NCI-H2196 treated with DMSO at 0.1 percent for 48 hours (cell line): ENCODE measurements at regions not wholly inside any gene's neighbourhood (a gene's known extent, or its start where the extent isn't known, plus 50 kb on each side); places are given as distances from the start of the nearest gene placed in this dataset.

Experiments
- DNase-seq: peaks from one replicate; lab custom pipeline; 2025; ENCODE audit not compliant: unreplicated experiment; lab: John Stamatoyannopoulos, UW

DNA sequence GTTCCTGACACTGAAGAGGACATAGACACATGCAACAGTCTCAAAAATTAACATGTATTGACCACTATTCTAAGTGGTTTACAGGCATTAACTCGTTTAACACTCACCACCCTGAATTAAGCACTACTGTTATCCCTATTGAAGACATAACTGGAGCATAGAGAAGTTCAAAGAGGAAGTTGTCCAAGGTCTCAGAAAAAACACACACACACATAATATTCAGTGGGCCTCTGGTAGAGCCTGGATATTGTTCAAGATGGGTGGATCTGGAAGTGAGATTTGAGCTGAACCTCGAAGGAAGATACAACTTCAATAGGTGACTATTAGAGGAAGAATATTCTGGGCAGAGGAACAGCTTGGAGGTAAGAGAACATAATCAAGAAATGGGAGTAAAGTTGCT, 334.9 kb downstream of the HNRNPD start:
- no peak for DNase-seq

DNA sequence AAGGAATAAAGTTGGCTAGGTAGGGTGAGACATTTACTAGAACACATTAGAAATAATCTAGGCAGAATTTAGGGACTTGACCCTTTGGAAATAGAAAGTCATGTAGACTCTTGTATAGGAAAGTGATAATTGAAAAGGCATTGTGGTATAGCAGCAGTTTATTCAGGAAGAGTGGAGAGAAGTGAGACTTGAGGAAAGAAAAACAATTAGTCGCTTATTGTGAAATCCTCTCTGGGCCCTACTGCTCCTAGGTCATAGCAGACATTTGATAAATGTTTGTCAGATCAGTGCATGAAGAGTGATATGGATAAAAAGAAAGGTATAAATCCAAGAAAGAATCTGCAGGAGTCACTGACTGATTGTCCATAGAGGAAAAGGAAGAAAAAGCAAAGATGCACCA, 337.6 kb downstream of the HNRNPD start:
- DNase-seq, result no peak

DNA sequence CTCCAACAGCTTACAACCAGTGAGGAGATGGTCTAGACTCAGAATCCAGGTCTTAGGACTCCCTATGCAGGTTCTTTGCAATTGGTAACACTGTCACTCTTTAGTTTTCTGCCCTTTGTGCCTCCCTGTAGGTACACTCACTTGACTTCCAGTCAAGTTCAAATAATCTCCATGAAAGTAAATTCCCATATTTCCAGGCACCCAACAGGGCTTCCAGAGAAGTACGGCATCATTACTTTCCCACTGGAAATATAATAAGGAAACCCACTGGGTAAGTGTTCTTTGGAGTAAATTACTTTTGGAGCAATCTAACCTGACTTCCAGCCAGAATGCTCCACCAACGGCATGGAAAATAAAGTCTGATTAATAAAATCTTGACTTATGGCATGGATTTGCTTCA, 338.9 kb downstream of the HNRNPD start:
- no peak for DNase-seq

DNA sequence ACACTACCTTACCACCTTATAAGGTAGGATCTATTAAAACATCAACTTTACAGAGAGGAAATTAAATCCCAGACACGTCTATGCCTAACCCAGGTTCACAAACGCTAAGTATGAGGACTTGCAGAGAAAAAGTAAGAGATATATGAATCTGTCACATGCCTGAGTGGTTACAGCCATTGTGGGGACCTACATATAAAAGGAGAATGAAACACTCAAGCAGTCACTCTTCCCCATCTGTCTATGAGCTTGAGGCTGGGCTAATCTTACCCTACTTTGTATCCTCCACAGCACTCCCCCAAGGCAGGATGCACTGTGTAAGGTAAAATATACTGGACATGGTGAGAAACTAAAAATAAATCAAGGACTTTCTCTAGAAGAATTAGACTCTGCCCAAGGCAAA, 339.9 kb downstream of the HNRNPD start:
- DNase-seq, result no peak

DNA sequence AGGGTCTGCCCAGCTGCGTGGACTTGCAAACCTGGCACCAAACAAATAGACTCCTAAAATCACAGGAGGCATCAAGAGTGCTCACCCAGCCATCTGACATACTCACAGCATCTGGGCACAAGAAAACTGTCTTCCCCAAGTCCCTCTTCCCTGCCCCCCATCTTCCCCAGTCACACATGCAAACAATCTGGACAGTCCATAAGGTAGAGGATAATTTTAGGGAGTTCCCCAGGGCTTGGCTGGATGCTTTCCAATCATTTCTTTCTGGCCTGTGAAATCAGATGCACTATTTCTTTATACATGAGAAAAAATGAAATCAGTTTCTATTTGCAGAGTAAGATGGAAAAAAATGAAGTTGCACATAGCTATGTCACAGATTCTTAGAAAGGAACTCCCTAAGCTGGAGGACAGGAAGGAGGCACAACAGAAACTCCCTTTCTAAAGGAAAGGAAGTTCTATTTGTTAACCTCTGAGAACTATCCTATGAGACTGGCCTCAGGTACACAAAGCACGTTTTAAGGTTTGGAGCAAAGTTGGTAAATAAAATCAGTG, 342.3 kb downstream of the HNRNPD start:
- DNase-seq, result no peak

DNA sequence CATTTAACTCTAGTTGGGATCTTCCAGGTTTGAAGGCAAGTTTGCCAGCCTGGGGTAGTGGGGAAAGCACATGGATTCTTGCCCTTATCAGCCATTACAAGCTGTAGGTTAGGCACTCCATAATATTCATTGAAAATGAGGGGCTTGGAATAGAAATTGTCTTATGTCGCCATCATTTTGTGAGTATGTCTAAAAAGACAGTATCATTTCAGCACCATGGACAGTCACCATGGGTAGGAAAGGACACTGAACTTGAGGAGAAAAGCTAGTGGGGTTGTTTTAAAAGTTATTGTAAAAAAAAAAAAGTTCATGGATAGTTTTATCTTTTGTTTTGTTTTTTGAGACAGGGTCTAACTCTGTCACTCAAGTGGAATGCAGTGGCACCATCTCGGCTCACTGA, 356.1 kb downstream of the HNRNPD start:
- DNase-seq, result no peak

DNA sequence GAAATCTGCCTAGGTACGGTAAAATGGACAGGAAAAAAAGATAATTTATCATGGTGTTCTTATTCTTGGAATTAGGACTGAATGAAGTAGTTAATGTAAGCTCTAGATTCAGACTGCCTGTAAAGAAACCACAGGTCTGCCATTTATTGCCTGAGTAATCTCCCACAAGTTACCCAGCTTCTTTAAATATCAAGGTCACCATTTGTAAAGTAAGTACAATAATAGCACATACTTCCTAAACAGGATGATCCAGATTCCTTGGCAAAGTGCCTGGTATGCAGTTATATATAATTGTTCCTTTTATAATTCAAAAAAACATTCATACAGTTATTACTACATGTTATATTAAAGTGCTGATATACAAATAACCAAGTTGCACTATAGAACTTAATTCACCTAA, 368.6 kb downstream of the HNRNPD start:
- DNase-seq, result no peak

DNA sequence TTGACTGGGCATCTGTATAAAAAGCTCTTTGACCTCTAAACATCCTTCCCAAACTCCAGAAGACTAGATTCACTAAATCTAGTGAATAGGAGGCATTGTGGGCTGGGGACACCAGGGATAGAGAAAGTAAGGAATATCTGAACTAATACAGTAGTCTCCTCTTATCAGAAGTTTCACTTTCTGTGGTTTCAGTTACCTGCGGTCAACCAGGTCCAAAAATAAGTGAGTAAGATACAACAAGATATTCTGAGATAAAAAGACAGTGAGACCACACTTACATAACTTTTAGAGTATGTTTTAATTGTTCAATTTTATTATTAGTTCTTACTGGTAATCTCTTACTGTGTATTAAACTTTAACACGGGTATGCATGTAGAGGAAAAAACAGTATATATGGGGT, 376.5 kb downstream of the HNRNPD start:
- no peak for DNase-seq

DNA sequence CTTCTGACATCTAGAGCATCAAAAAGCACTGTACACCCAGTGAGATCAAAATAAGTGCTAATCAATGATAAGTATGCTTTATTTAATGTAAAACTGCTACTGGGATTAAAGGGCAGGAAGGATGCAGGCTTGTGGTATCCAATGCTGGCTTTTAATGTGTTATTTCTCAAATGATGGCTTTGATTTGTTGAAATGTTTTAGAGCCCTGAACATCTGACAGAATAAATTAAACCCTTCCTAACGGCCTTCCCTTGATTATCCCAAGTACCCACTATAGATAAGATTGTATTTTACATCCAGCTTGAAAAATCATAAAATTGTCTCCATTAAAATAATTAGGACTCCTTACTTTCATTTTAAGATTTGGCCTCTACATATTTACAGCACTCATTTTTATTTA, 382.9 kb downstream of the HNRNPD start:
- DNase-seq, result no peak

DNA sequence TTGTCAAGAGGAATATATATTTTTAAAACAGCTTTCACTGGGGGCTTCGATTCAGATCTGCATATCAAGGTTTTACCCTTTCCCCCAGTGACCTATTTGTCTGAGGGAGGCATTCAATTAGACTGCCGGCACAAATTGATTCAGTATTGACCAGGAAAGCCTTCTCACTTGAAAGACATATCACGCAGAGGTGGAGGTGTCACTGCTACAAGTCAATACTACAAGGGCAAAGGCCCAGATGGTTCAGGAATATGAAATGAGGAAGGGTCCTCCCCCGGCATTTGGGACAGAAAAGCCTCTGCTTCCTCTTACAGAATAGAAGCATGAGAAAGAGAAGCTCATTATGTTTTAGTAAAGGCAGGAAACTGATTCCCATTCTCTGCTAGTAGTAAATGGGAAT, 383.6 kb downstream of the HNRNPD start:
- no peak for DNase-seq

DNA sequence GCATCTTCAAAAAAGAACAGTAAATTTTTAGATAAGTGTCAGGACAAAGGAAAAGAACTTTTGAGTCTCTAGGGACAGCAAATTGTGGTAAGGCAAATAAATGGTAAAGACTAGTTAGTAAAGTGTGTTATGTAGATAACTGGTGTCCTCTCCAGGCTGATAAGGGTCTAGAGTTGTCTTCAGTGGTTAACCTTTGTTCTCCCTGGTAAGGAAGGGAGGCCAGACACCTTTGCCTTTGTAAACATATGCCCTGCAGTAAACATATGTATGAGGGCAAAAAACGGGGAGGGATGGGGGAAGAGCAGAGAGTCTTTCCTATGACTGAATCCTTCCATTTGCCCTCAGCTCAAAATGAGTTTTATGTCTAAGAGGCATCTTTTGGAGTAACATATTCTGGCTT, 384.6 kb downstream of the HNRNPD start:
- no peak for DNase-seq

DNA sequence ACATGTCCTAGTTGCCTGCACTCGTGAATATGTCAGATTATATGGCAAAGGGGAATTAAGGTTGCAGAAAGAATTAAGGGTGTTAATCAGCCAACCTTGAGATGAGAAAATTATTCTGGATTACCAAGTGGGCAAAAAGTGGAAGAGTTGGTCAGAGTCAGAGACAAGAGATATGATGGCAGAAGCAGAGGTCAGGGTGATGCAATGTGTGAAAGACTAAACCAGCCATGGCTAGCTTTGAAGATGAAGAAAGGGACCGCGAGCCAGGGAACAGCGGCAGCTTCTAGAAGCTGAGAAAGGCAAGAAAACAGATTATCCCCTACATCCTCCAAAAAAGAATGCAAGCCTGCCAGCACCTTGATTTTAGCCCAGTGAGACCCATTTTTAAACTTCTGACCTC, 385.6 kb downstream of the HNRNPD start:
- DNase-seq, result no peak

DNA sequence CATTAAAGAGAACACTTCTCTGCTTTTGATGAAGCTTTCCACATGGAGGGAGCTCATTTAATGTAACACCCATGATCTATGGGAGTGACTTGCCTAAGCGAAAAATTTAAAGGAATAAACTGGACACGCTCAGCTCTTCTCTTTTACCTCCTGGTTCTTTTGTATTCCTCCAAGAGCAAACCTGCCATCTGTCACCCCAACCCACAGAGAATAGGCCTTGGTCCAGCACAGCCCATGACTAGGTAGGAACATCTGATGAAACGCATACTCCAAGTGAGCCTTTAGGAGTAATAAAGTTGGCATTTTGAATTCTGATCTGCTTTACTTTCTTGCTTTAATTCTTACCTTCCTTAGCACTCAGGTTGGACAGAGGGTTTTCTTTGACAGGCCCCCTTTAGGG, 389.0 kb downstream of the HNRNPD start:
- no peak for DNase-seq

DNA sequence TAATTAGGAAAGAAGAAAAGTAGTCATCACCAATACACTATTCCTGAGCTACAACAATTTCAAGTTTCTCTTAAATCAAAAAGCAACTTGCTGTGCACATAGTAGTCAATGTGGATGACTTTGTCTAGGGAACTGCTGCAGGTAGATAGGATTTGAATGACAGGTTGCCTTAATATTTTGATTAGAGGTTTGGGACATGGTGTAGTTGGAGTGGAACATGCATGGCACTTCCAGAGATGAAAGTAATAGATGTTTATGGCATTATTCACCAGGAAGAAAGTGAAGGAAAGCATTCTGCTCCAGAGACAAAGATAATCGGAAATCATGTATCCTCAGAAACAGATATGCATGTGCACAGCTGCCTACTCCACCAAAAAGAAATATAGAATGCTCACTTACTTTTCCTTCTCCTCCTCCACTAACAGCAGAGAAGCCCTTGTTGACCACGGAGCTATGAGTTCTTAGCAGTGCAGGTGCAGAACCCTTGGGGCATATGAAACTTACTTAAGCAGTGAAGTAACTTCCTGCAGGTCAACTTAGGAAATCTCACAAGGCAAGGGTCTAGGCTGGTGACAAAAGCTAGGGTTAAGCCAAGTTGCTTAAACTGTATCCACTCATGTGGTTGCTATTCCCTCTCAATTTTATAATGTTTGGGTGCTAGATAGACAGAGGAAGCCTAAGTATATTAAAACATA, 390.8 kb downstream of the HNRNPD start:
- no peak for DNase-seq

DNA sequence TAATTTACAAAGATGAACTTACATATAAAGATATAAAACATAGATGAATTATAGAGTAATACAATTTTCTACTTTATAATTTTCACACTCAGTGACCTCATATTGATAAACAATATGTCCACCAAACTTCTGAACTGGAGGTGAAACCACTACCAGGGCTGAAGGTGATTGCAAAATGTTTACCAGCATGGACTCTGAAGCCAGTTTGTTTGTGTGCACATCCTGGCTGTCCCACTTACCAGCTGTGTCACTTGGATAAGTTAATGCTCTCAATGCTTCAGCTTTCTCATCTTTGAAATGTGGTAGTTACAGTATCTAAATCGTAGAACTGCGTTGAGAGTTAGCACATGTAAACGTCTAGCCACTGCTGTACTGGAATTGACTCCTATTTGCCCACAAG, 392.6 kb downstream of the HNRNPD start:
- no peak for DNase-seq

DNA sequence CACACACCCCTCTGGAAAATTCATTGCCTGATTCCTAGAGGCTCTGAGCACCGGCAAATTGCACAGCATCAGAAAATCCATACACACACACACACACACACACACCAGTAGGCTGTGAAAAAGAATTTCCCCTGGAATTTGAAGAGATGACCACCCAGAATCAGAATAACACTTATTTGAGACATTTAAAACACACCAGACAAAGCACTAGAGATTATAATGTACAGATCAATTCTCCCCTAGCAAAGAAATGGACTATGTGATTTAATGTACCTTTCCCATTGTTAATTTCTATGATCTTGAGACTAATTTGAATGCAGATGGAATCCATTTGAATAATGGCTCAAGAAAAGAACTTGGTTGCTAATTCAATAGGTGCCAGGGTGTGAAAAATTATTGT, 399.3 kb downstream of the HNRNPD start:
- DNase-seq, result no peak

DNA sequence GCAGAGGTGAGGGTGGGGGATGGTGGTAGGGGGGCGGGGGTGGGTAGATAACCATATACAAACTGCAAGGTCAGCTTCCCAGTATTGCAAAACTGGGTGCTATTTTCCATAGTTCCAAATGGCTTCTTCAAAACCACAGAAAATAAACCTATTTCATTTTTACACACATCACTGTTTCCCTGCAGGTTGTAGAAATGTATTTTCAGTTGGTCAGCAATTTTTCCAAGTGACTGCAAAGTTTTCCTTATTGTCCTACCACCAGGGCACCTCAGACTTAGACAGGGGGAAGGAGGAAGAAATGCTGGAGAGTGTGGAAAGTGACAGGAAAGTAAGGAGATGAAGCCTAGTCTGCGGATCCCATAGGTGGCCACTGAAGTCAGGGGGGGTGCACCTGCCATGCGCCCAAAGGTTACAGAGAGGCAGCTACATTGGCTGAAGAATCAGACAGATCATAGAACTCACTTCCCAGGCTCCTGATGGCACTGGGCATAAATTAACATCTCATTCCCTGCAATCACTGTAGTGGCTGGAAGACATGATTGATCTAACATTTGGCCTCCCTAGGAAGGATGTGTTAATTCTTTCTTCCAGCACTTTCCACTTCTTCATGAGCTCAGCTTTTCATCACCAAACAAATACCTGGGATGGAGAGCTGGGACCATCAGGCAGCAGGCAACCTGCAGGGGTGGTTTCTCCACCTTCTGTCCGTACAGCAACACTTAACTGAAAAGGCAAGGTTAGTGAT, 402.0 kb downstream of the HNRNPD start:
- DNase-seq, result no peak

DNA sequence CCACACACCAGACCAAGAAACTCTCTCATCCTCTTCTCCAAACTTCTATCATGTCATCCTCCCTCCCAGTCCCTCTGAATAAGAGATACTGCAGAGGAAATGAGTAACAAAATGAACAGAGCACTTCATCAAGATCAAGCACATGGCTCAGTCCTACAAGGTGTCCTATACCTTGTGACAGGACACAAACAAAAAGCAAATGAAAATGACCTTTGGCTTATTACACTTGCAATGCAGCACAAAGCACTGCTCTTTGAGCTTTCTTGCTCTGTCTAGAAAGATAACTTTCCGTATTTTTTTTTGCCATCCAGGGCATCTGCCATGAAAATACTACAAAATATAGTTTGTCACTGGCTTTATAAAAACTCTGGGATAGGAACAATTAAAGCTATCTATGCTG, 402.7 kb downstream of the HNRNPD start:
- no peak for DNase-seq

DNA sequence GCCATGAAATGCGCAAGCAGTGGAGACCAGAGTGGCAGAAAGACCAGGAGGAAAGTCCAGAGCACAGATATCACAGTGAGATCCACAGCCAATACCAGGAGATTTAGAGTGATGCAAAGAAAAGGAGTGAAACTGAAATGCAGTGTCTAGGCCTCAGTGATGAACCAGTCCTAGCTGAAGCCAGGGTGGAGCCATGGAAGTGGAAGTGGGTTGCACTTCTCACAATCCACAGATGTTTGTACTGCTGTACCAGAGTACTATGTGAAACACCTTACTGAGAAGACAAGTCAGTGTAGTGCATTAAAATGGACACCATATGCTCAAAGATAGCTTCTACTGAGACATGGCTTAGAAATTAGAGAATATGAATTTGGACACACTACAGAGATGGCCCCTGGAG, 403.3 kb downstream of the HNRNPD start:
- no peak for DNase-seq

DNA sequence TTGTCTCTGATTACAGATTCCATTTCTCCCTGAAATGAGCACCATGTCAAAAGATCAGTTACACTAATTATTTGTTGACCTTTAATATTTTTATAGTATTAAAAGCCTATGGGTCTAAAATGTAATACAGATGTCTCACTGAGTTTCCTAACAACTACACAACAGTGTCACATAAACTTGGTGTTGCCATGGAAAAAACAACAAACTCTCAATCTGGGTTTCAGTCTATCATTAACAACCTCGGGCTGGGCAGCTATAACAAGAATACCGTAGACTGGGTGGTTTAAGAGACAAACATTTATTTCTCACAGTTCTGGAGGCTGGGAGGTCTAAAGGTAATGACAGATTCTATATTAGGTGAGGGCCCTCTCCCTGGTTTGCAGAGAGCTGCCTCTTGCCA, 407.1 kb downstream of the HNRNPD start:
- no peak for DNase-seq

DNA sequence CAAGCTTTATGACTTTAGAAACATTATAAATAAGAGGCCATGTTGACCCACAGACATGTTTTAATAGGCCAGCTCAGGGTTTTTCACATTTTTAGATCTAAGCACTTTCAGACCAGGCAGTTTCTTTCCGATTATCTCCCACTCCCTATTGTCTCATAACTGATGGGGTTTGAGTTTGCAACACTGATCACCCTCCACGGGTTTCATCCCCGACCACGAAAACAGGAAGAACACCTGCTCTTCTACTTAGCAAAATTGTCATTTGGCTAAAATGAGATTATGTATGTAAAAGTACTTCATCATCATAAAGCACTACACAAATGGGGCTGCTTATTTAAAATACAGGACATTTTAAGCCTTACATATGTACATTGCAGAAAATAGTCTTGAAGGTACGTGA, 407.9 kb downstream of the HNRNPD start:
- no peak for DNase-seq

DNA sequence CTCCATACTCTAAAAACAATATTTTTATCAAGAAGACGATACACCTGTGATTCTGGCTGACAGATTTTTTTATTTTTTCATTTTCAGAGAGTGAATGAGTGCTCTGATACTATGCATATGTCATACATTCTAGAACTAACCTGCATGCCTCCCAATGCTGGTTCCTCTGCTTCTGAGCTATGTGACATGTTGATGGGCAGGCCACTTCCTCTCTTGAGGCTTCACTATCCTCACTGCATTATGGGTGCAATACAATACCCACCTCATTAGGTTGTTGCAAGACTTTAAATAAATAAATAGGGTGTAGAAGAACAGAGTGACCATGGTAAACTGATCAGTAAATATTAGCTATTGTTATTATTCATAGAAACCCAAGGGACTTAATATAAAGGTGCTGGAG, 408.3 kb downstream of the HNRNPD start:
- DNase-seq, result no peak

DNA sequence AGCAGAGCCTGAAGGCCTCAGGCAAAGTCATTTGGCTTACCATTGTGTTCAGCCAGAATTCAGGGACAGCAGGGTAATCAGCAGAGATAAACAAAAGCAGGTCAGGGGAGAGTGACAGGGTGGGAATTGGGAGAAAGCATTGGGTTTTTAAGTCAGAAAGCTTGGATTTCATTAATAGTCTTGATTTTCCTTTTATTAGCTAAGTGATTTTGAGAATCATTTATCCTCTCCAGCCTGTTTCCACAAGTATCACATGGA, 410.1 kb downstream of the HNRNPD start:
- DNase-seq, result no peak
